ENCODE measurements at regions not wholly inside any gene's neighbourhood (a gene's known extent, or its start where the extent isn't known, plus 50 kb on each side); places are given as distances from the start of the nearest gene placed in this dataset.

GRCh38 chr12:85623763-85624162 is 212.4 kb downstream of the RASSF9 start:
- TF ChIP-seq CTCF (IDR thresholded peaks at IDR 0.05) = no peak
- TF ChIP-seq POLR2A (IDR thresholded peaks at IDR 0.05) = no peak

All from lower leg skin (tissue), 3 donors.